GM19467 (cell line): ENCODE measurements at regions not wholly inside any gene's neighbourhood (a gene's known extent, or its start where the extent isn't known, plus 50 kb on each side); places are given as distances from the start of the nearest gene placed in this dataset.

Experiments
- ATAC-seq: cut with Tn5 transposase; IDR thresholded peaks from one replicate; pipeline ENCODE4 v1.9.1; 2021; ENCODE audit warnings: mild to moderate bottlenecking, moderate library complexity; ENCODE audit not compliant: unreplicated experiment

DNA sequence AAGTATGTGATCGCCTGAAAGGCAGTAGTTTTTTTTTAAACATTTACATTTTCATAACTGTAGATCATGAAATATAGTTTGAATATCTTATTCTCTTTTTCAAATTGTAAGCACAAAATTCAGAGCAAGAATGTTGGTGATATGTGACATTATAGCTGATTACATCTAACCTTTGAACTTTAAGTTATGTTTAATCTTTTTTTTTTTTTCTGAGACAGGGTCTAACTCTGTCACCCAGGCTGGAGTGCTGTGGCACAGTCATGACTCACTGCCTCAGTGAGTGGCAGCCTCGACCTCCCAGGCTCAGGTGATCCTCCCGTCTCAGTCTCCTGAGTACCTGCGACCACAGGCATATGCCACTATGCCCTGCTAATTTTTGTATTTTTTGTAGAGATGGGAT is 278.7 kb upstream of the NEBL start:
- ATAC-seq, result no peak

DNA sequence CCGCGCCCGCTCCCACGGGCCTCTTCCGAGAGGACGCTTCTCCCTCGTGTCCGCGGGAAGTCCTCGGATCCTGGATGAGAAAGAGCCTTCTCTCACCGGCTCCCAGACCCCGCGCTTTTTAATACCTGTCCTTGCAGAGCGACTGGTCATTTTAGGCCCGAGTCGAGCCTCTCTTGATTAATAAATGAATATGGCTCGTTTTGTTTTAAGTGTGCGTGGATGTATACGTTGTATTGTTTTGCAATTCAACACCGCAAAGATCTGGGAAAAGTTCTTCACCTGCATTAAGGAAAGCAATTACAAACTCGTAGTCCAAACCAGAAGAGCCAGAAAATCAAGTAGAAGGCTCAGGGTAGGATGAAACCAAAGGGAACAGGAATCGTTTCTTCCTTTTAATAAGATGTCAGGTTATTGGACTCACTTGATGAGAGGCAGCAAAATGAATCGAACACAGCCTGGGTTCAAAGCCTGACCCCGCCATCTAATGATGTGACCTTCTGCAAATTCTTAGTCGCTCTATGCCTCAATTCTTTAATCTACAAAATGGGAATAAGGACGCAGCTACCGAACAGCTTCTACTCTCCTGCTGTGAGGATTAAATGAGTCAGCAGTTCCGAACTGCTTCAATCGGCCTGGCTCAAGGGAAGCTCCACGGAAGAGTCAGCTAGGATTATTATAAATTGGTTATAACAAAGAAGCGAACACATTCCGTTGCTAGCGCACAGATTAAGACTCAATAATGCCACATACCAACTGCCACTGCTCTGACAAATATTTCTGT is 277.8 kb upstream of the NEBL start:
- no peak for ATAC-seq

DNA sequence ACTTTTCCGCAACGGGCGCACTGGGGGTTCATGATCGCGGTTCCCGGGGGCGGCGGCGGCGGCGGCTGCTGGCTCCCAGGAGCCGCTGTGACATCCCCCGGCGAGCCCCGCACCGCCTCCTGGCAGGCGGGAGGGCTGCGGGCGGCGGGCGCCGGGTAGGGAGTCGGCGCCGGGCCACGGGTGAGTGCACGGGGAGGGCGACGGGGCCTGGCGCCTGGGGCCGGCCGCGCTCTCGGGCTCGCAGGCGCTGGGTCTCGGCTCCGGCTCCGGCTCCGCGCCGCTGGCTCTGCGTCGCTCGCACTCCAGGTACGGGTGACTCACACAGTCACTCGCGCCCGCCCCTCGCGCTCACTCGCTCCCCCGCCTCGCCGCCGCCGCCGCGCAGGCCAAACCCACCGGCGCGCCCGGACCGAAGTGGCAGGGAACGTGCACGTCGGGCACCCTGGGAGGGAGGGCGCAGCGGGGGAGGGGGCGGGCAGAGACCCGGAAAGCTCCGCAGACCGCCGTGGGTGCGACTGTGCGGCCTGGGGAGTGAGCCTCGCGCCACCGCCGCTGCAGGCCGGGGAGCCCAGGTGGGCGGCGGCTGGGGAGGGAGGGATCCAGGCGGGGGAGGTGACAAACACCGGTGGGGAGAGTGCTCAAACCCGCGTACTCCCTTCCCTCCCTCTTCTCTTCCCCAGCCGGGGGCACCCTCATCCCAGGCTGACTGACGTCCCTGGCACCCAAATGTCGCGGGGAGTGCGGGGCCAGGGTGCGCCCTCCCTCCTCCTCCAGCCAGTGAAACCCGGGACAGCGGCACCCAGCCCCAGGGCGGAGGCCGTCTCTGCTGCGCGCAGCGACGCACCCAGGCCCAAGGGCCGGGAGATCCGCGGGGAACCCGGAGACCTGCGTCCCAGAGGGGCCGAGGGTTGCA is 276.9 kb upstream of the NEBL start:
- no peak for ATAC-seq

DNA sequence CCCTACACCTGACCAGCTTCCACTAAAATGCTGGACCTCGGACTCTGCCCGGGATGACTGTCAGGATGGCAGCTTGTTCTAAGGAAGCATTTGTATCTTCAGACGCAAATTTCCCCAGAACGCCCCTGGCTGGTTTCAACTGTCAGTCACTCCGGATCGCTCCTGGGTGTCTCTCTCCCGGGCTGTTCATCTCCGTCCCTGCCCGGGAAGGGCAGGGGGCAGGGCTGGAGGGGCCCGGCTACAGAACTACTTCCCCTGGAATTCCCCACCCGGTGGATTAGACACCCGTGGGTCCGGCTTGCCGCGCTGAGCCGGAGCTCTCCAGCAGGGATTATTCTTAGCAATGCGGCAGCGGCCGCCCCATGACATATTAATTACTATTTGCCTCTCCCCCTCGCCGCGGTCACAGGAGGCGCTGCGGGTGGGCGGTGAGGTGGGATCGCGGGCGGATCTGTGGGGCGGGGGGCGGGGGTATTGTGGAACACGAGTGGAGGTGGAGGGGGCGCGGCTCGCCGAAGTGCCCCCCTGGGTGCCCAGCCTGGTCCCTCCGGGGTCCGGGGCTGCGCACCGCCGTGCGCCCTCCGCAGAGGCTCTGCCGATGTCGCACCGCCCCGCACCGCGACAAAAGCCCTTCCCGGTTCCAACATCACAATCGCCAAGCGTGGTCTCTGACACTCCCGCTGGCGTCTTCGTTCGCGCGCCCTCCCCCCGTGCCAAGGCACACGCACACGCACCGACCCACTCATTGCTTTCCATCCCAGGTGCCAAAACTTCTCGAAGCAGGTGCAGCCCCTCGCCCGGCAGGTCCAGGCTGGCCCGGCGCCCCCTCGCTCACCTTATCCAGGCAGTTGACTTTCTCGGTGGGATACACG is 276.1 kb upstream of the NEBL start:
- no peak for ATAC-seq

DNA sequence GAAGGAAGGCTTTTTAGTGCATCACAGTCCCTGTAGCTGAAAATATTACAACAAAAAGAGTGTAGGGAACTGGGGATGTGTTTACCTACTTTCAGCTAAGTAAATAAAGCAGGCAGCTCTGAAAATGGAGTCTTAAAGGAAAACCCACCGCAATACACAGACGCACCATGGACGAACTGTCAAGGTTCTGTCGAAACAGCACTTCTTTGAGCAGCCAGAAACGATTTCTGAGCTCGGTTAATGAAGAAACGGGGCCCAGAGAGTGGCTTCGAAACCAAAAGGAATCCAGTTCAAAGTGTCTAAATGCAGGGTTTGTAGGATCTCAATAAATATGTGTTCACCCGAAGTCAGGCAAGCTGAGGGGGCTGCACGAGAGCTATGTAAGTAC is 275.4 kb upstream of the NEBL start:
- no peak for ATAC-seq

DNA sequence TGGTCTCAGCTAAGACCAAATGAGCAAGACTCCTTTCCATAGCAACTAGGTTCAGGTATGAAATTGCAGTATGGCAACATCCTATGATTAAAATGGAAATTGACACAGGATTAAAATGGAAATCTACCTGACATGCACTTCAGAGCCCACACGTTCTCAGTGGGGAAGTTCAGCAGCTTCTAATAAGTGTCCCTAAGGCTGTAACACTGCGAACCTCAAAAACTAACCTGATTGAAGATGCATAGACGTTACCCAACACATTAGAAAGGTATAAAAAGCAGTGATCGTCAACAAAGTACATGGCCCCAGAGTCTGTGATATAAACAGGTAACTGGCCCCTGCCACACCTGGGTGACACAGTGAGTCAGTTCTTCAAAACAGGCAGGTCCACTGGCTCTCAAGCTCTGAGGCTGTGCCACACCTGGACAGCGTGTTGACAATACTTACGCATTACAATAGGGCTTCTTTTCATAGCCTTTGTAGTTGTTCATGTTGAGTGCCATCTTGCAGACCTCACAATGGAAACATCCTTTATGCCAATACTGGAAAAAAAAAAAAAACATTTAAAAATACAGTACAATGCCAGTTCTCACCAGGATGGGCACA is 274.9 kb upstream of the NEBL start:
- ATAC-seq, result no peak

DNA sequence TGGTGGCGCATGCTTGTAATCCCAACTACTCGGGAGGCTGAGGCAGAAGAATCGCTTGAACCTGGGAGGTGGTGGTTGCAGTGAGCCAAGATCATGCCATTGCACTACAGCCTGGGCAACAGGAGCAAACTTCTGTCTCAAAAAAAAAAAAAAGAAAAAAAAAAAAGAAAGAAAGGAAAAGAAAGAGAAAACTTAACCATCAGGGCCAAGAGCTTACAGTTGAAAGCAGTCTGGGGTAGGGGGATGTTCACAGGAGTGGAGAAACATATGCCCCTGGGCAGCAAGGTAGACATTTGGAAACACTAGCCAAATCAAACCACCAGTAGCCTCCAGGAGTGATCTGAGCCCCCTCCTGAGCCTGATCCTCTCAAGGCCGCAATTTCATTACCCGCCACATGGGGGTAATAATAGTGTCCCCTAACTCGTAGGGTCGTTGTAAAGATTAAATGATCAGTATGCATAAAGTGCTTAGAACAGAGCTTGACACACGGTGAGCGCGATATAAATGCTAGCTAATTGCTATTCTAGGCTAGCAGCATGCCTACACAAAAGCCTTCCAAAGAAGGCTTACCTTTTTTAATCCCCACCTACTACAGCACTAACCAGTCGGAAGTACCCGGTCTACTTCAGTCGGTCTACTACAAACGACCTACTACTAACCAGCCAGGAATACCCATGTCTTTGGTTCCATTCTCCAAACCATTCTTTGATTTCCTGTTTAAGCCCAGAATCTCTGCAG is 274.3 kb upstream of the NEBL start:
- no peak for ATAC-seq

DNA sequence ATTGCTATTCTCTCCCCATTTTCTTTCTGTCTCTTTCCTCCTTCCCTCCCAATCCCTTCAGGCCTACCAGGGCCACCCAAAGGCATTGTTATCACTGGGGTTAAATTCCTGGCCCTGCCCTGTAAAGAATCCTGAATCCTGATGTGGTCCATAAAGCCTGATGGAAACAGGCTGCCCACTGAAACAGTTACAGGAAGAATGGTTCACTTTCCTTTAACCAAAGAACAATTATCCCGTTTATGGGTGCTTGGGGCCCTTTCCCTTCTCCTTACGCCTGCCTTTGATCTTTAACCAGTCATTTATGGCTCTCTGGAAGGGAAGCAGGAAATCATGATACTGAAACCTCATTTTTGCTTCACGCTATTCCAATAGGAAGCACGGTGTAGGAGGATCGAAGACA is 273.1 kb upstream of the NEBL start:
- ATAC-seq, result no peak

DNA sequence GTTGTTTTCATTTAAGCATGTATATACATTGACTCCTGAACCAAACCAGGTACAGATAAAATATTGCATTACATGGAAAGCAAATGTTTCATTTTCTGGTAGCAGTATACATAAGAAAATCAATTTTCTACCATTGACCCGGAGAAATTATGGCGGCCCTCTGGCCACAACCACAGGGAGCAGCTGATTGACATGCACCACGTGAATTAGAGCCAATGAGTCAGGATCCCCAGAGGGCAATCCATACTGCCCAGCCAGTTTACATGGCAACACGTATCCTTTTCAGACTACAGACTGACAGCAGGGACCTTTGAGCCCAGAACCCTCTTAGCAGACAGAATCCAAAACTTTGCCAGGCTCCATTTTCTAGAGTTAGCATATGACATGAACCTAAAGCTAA is 272.2 kb upstream of the NEBL start:
- no peak for ATAC-seq

DNA sequence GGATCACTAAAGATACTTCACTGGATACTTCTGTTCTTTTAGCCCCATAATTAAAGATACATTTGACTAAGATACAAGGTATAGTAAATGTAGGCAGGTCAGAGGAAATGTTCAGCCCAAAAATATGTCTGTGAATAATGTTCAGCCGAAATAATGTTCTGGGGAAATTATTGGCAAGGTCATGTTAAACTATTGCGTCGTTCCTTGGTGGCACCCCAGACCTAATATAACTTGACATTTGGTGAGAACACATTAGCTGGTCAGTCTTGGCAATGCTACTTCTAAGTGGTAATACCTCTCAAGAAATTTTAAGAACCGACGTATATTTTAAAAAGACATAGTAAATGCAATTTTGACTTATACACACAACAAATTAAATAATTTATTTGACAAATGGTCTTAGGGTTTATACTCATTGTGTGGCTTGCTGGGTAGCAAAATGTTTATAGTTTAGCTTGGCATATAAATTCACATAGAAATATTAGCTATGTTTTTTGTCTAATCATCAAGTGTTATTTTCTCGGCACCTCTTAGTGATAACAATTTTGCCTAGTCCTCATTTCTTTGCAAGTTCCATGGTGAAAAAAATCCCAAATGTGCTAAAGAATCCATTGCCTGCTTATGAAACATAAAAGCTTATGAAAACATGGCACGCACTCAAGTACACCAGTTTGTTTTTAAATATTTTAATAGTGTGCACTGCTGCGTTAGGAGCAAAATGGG is 270.3 kb upstream of the NEBL start:
- ATAC-seq, result no peak

DNA sequence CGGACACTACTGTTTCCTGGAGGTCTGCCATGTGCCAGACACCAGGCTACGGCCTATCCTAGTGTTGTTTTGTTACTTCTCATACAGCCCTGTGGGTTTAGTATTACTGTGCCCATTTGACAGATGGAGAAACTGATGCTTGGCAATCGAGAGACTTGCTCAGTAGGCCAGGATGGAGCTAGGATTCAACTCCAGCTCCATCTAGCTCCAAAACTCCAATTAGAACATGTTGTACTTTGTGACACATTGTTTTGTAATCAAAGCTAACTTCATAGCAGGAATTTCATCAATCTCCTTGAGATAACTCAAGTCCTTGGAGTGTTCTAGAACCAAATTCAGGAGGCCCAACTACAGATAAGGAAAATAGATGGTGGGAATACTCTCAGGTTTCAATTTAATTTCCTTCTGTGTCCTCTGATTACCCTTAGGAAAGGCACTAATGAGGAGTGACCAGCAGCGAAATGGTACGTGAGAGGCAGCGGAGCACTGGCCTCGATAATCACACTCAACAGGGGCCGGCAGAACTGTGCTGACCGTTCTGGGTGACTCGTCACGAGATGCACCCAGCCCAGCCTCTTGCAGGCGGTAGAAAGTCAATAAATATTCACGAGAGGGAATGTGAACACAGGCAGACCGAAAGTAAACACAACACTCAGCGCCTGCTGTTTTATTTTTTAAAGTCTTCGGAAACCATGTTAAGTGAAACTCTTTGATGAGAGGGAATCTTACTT is 269.6 kb upstream of the NEBL start:
- ATAC-seq, result no peak

DNA sequence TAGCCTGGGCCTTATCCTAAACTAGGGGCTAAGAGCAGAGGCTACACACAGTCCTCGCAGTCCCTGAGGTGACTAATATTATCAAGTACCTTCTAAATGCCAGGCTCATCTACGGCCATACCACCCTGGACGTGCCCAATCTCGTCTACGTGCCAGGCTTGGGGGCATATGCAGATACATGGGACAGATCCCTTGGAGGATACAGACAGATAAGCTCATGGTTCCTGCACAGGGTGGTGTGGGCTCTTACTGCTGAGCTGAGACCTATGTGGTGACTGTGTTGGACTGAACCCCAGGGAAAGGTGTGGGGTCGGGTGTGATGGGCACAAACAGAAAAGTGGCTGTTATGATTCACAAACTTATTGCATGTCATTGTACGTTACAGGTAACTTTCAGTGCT is 268.4 kb upstream of the NEBL start:
- ATAC-seq, result no peak

DNA sequence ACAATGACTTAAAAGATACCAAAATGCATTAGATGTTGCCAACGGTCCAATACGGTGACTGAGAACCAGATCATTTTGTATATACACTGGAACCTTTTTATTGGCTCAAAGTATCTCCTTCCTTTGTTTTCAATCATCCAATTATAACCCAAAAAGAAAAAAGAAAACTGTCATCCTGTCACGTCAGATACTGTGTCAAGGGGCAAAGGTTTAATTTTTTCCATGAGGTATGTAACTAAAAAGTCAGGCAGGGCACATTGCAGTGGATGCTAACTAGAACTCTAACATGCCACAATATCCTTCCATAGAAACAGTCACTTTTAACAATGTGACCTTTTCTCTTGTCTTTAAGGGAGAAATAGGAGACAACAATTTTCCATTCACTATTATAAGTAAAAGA is 267.6 kb upstream of the NEBL start:
- ATAC-seq, result no peak

DNA sequence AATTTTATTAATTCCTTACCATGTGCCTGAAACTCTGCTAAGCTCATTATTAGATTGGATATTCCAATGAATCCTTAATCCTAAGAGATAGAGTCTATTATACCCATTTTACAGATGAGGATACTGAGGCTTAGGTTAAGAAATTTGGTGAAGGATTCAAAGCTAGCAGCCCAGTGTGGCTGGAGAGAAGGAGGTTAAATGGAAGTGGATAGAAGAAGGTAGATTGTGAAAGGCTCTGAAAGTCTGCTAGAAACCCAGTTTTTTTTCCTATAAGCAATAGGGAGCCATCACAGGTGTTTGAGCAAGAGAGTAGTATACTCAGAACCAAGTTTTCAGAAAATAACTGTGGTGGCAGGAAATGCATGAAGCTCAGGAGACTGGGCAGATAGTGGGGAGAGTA is 265.8 kb upstream of the NEBL start:
- ATAC-seq, result no peak

DNA sequence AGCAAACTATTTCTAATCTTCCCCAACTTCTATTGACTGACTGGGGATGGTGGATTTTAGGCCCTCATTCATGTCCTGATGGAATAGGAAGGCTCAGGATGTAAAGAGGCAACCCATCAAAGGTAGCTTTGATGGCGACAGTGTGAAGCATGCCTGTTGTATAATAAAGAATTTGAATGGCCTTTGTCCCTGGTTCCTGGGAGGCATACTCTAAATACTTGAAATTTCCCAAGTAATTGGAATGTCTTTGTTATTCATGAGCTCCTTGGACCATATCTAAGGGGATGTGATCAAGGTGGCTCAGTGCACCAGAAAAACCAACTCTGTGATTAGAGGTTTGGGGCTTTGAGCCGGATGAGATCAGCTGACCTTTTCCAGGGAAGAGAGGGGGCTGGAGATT is 264.5 kb upstream of the NEBL start:
- no peak for ATAC-seq

DNA sequence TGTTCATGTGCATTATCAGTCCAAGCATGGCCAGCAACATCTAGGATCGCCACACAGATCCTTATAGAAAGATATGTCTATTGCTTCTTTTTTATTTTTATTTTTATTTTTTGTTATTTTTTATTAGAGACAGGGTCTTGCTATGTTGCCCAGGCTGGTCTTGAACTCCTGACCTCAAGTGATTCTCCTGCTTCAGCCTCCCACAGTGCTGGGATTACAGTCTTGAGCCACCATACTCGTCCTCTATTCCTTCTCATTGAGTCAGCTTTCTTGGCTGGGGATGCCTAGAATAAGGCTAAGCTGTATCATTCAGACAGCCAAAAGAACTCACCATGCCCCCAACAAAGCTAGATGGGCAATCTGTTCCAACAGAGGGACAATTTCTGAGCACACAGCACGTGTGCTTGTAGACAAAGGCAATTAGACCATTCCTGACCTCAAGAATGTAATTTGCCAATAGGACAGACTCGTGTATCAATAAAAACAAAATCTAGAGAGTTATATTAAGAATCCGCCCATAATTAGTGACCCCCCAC is 264.0 kb upstream of the NEBL start:
- no peak for ATAC-seq

DNA sequence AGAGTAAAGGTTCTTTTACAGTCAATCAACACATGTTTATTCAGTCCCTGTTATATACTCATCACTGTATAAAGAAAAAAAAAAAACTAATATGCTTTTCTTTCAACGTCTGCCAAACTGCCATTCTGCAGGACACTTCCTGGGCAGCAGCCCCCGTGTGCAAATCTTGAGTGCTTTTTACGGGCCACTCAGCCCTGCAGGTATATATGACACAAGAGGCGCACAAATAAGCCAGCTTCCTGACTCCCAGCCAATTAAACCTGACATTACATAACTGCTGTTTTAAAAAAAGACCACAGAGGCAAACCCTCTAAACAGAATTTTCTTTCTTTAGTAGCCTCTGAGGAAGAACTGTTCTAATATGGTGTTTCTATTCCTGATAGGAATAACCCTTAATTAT is 263.0 kb upstream of the NEBL start:
- no peak for ATAC-seq

DNA sequence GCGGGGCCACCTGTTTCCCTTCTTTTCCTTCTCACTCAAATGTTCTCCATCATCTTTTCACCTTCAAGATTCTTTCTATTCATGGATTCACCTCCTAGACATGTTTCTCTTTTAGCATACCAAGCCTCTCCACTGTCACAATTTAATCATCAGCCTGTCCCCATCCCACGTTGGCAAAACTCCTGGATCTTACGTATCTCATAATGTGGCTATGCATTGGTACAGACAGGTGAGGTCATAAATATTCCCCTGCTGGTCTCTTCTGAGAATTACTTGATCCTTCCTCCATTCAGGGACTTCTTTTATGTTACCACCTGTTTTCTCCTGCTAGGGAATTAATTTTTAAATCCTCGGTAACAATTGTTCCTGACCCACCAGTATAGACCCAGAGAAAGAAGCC is 262.6 kb upstream of the NEBL start:
- ATAC-seq, result no peak

DNA sequence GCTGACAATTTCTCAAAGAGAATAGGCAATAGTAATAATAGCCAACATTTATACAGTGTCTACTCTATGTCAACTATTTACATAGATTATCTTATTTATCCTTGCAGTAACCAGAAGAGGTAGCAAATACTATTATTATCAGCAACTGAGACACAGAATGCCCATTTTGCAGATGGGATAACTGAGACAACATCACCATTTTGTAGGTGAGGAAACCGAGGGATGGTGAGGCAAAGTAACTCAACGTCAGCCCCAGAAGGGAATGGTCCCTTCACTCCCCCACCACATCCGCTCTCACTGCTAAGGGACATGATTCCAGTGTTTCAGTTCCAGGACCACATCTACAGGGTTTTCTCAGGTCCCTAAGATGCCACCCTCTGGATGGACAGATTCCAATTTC is 261.2 kb upstream of the NEBL start:
- no peak for ATAC-seq
